ENCODE measurements at regions not wholly inside any gene's neighbourhood (a gene's known extent, or its start where the extent isn't known, plus 50 kb on each side); places are given as distances from the start of the nearest gene placed in this dataset.

DNA sequence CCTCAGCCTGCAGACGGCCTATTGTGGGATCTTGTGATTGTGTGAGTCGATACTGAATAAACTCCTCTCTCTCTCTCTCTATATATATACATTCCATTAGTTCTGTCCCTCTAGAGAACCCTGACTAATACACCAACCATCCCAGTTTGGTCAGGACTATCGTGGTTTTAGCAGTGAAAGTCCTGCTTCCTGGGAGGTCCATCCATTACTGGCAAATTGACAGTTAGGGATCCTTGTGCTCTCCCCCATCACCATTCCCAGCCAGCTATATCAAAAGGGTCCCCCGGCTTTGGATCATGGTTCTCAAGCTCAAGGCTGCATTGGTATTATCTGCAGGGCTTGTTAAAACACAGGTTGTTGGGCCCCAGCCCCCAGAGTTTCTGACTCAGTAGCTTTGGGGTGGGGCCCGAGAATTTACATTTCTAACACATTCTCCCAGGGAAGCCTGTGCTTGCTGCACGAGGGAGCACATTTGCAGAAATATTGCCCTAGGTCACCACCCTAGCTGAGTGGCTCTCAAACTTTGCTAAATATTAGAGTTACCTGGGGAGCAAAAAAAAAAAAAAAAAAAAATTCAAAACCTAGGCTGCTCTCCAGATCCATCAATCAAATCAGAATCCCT is 899.1 kb upstream of the AUTS2 start:
- Histone ChIP-seq H3K27me3 (no peaks in the 10 kb centered on the region), H3K36me3 (no peaks in the 10 kb centered on the region), H3K4me3 (no peak overlapping the region), H3K4me1 (no peaks in the 10 kb centered on the region), H3K27ac (no peak overlapping the region), H3K9me3 (no peaks in the 10 kb centered on the region)
- FAIRE-seq, result no peak
- ATAC-seq, result no peak
- intact Hi-C loops (cut with DNase I), result no loop called here
- TF ChIP-seq, protein P1, sequence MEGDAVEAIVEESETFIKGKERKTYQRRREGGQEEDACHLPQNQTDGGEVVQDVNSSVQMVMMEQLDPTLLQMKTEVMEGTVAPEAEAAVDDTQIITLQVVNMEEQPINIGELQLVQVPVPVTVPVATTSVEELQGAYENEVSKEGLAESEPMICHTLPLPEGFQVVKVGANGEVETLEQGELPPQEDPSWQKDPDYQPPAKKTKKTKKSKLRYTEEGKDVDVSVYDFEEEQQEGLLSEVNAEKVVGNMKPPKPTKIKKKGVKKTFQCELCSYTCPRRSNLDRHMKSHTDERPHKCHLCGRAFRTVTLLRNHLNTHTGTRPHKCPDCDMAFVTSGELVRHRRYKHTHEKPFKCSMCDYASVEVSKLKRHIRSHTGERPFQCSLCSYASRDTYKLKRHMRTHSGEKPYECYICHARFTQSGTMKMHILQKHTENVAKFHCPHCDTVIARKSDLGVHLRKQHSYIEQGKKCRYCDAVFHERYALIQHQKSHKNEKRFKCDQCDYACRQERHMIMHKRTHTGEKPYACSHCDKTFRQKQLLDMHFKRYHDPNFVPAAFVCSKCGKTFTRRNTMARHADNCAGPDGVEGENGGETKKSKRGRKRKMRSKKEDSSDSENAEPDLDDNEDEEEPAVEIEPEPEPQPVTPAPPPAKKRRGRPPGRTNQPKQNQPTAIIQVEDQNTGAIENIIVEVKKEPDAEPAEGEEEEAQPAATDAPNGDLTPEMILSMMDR (IDR thresholded peaks at IDR 0.05), result no peak
- no peak for DNase-seq
- 71 to 80% methylated on average over 6 of the region's 6 CpGs for WGBS, 2 donors

DNA sequence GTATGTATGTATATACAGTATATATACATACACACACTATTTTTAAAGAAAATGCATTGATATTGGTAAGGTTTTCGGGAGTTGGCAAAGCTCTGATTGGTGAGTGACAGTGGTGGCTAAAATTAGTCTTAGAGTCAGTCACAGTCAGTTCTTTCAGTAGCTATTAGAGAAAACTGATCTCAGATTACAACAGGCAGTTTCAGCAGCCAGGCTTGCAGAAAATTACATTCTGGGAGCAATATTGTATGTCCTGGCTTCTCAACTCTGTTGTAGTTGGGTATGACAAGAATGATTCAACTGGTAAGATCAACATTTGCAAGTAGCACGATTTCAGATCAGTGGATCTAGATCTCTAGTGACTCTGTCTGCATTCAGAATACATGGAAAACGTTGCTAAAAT is 897.9 kb upstream of the AUTS2 start:
- Histone ChIP-seq H3K27me3 (no peaks in the 10 kb centered on the region), H3K36me3 (no peaks in the 10 kb centered on the region), H3K9me3 (no peaks in the 10 kb centered on the region), H3K4me3 (no peak overlapping the region), H3K4me1 (no peaks in the 10 kb centered on the region), H3K27ac (no peak overlapping the region)
- 48 to 73% methylated on average over 3 of the region's 3 CpGs for WGBS, 2 donors
- intact Hi-C loops (cut with DNase I), result no loop called here
- ATAC-seq, result no peak
- no peak for DNase-seq
- TF ChIP-seq, protein P1 (IDR thresholded peaks at IDR 0.05), result no peak
- no peak for FAIRE-seq

DNA sequence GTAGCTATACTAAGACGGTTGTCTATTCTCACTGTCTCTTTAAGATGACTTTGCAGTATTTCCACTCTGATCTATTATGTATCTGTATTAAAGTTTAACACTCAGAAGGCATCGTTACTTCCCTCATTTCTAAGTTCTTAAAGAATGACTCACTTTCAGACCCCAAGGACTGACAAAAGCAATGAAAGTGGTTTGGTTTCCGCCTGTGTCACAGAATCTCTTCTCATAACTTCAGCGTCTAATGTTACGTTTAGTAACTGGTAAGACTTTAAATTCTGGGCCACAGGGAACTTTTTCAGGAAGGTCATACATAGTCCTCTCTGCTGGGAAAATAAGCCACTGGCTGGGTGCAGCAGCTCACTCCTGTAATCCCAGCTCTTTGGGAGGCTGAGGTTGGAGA is 892.0 kb upstream of the AUTS2 start:
- intact Hi-C loops (cut with DNase I), result no loop called here
- H3K4me3 ChIP-seq, result no peak overlapping the region
- H3K4me1 ChIP-seq, result no peaks in the 10 kb centered on the region
- H3K27me3 ChIP-seq, result no peaks in the 10 kb centered on the region
- no peak overlapping the region for H3K27ac ChIP-seq
- TF ChIP-seq, protein P1 (IDR thresholded peaks at IDR 0.05), result no peak
- no peak for FAIRE-seq
- DNase-seq, result no peak
- no peak for ATAC-seq
- no peaks in the 10 kb centered on the region for H3K9me3 ChIP-seq
- WGBS, 2 donors, result 56 to 60% methylated on average over 5 of the region's 5 CpGs
- no peaks in the 10 kb centered on the region for H3K36me3 ChIP-seq

DNA sequence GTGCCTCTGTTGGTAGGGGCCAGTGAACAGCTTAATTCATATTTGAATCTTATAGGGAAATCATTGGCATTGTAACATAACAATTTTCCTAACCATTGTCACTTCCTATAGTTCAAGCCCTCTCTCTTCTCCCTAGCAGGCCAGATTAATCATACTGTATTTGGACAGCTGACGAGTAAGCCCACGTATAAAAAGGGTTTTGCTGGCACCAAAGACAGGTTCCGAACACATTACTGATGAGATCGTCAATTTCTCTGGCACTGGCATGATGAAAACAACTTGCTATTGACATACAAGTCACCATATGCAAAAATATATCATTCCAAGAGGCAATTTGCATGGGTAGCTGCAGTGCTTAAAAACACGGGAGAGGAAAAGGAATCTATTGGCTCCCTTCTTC is 891.1 kb upstream of the AUTS2 start:
- FAIRE-seq (no peak), ATAC-seq (no peak), DNase-seq (no peak)
- 44 to 52% methylated on average over 5 of the region's 5 CpGs for WGBS, 2 donors
- H3K27ac ChIP-seq, result no peak overlapping the region
- no peaks in the 10 kb centered on the region for H3K9me3 ChIP-seq
- intact Hi-C loops (cut with DNase I), result no loop called here
- H3K36me3 ChIP-seq, result no peaks in the 10 kb centered on the region
- H3K4me3 ChIP-seq, result no peak overlapping the region
- H3K27me3 ChIP-seq, result no peaks in the 10 kb centered on the region
- TF ChIP-seq, protein P1 (IDR thresholded peaks at IDR 0.05), result no peak
- H3K4me1 ChIP-seq, result no peaks in the 10 kb centered on the region

DNA sequence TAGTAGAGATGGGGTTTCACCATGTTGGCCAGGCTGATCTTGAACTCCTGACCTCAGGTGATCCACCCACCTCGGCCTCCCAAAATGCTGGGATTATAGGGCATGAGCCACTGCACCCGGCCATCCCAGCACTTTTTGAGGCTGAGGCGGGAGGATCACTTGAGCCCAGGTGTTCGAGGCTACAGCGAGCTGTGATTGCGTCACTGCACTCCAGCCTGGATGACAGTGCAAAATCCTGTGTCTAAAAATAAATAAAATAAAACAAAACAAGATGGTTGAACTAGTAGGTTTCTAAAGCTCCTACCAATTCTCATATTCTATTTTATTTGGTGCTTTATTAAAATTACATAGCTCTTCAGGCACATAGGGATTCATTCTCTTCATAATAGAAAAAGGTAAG is 890.3 kb upstream of the AUTS2 start:
- TF ChIP-seq, protein P1 (IDR thresholded peaks at IDR 0.05), result no peak
- no peak overlapping the region for H3K27ac ChIP-seq
- H3K4me3 ChIP-seq, result no peak overlapping the region
- WGBS, 2 donors, result 73 to 90% methylated on average over 6 of the region's 6 CpGs
- intact Hi-C loops (cut with DNase I), result no loop called here
- H3K9me3 ChIP-seq, result no peaks in the 10 kb centered on the region
- ATAC-seq (no peak), DNase-seq (no peak), FAIRE-seq (no peak)
- H3K27me3 ChIP-seq, result no peaks in the 10 kb centered on the region
- H3K4me1 ChIP-seq, result no peaks in the 10 kb centered on the region
- no peaks in the 10 kb centered on the region for H3K36me3 ChIP-seq

All from pancreas (tissue), 10 donors.